Spleen (tissue), 11 donors: ENCODE measurements at regions not wholly inside any gene's neighbourhood (a gene's known extent, or its start where the extent isn't known, plus 50 kb on each side); places are given as distances from the start of the nearest gene placed in this dataset.
A peak's percentile ranks its signal among the peaks of the same experiment; 100 is the strongest.

Experiments
- DNase-seq: peaks from one replicate; pipeline ENCODE4 v3.0.0-alpha.2; 2020
- H3K27ac ChIP-seq, 8 donors: fragments of 200-600 bp; sonication (generic) in 7 of 8; 1 replicate in 4 of 8; 2 replicates in 4 of 8; pipeline versions ENCODE4 v1.5.0 to v1.8.0; 2016 to 2021; ENCODE audit warnings: inconsistent platforms in 4 of 8, mild to moderate bottlenecking in 4 of 8, moderate library complexity in 1 of 8
- H3K27me3 ChIP-seq, 7 donors: fragments of 200-600 bp; sonication (generic) in 6 of 7; replicated peaks in 1 of 7; 1 replicate in 4 of 7; 2 replicates in 3 of 7; pipeline versions ENCODE4 v1.5.0 to v1.8.0; 2016 to 2021; ENCODE audit warnings: inconsistent platforms in 3 of 7, mild to moderate bottlenecking in 1 of 7
- H3K36me3 ChIP-seq, 6 donors: fragments of 200-600 bp; sonication (generic) in 5 of 6; 1 replicate in 4 of 6; 2 replicates in 2 of 6; pipeline versions ENCODE4 v1.5.0 to v1.8.0; 2016 to 2021; ENCODE audit warnings: inconsistent platforms in 2 of 6
- H3K4me1 ChIP-seq, 6 donors: fragments of 200-600 bp; sonication (generic) in 5 of 6; 1 replicate in 3 of 6; 2 replicates in 3 of 6; pipeline versions ENCODE4 v1.5.0 to v1.8.0; 2016 to 2021; ENCODE audit warnings: inconsistent platforms in 3 of 6
- H3K4me3 ChIP-seq, 8 donors: fragments of 200-600 bp; sonication (generic) in 7 of 8; 1 replicate in 4 of 8; 2 replicates in 4 of 8; pipeline versions ENCODE4 v1.5.0 to v1.8.0; 2016 to 2021; ENCODE audit warnings: inconsistent platforms in 4 of 8, mild to moderate bottlenecking in 4 of 8, moderate library complexity in 2 of 8
- H3K9me3 ChIP-seq, 8 donors: fragments of 200-600 bp; sonication (generic) in 7 of 8; 1 replicate in 4 of 8; 2 replicates in 4 of 8; pipeline versions ENCODE4 v1.5.0 to v1.8.0; 2016 to 2021; ENCODE audit warnings: inconsistent platforms in 4 of 8
- CTCF ChIP-seq, 11 experiments: fragments of 200-600 bp in 7 of 11; fragments of 450-650 bp in 4 of 11; sonication (generic) in 4 of 11; IDR thresholded peaks in 8 of 11; conservative IDR thresholded peaks in 3 of 11; 1 replicate in 7 of 11; 2 replicates in 4 of 11; pipeline versions ENCODE4 v1.4.0 to v1.8.0; 2016 to 2021; ENCODE audit warnings: antibody characterized with exemption in 11 of 11, inconsistent platforms in 4 of 11, mild to moderate bottlenecking in 1 of 11
- POLR2A ChIP-seq, 3 donors: fragments of 450-650 bp; IDR thresholded peaks; one replicate each; pipeline ENCODE4 v1.5.1; 2017; ENCODE audit warnings: antibody characterized with exemption in 3 of 3, mild to moderate bottlenecking in 1 of 3
- POLR2AphosphoS5 ChIP-seq, 3 donors: sonication (generic); formaldehyde crosslinking; IDR thresholded peaks; one replicate each; pipeline ENCODE4 v1.5.1; 2017; ENCODE audit warnings: antibody characterized with exemption in 3 of 3
- WGBS, 5 donors: extraction: QIAGEN DNeasy Blood & Tissue Kit in 3 of 5; methylation state at CpG; one replicate each; pipeline versions ENCODE4 v1.1.5 to v1.1.7; 2013 to 2018; 5-methylcytosine and 5-hydroxymethylcytosine counted together
- intact Hi-C: fragments of 100-400 bp; cut with DNase I; formaldehyde crosslinking; loops from one replicate; pipeline ENCODE4 v1.15.0; 2023; ENCODE audit warnings: low total_unique reads
- donor health status: healthy with polysubstance abuse.
- donor health status: DM: no; HTN: no; CAD: no; lungs with moderate emphysema.
- donor health status: DM: no; HTN: no; CAD: no.
- donor health status: Bipolar disorder and iron deficiency.
- donor health status: healthy.
- donor health status: DM: no; HTN: no; CAD: no.
- donor health status: DM: yes; HTN: yes; CAD: no.

GRCh38 chr2:236825989-236826510, 256.4 kb downstream of the ACKR3 start:
- 55 to 63% (median 59%) methylated on average over 6 of the region's 6 CpGs for WGBS, 5 donors
- Histone ChIP-seq H3K4me1 (peaks cover 0 to 43% (median 16%) of the 10 kb centered on the region in 6 donors), H3K4me3 (no peak overlapping the region), H3K9me3 (peaks cover 0 to 10% (median 7%) of the 10 kb centered on the region in 8 donors), H3K27ac (peak overlapping the region in 2 of 8 donors; percentile 9 to 60), H3K36me3 (no peaks in the 10 kb centered on the region), H3K27me3 (no peaks in the 10 kb centered on the region)
- TF ChIP-seq POLR2AphosphoS5 (IDR thresholded peaks at IDR 0.05) (peak in 1 of 3 donors; percentile 22), CTCF (IDR thresholded peaks at IDR 0.05 in 8 of 11, conservative IDR thresholded peaks at IDR 0.05 in 3 of 11) (no peak)
- intact Hi-C loops: no loop called here
- DNase-seq: no peak

GRCh38 chr2:236826606-236827156, 257.1 kb downstream of the ACKR3 start:
- DNase-seq: no peak
- Histone ChIP-seq H3K36me3 (no peaks in the 10 kb centered on the region), H3K4me1 (peaks cover 0 to 43% (median 16%) of the 10 kb centered on the region in 6 donors), H3K9me3 (peaks cover 0 to 7% (median 4%) of the 10 kb centered on the region in 8 donors), H3K4me3 (no peak overlapping the region), H3K27me3 (peaks cover 0 to under 1% (median 0%) of the 10 kb centered on the region in 7 donors), H3K27ac (peak overlapping the region in 2 of 8 donors; percentile 9 to 60)
- intact Hi-C loops: no loop called here
- TF ChIP-seq POLR2AphosphoS5 (IDR thresholded peaks at IDR 0.05): no peak
- TF ChIP-seq POLR2A (IDR thresholded peaks at IDR 0.05): no peak
- TF ChIP-seq CTCF (IDR thresholded peaks at IDR 0.05 in 8 of 11, conservative IDR thresholded peaks at IDR 0.05 in 3 of 11): no peak
- WGBS, 5 donors: 72 to 86% (median 80%) methylated on average over 6 of the region's 6 CpGs

- DNase-seq: no peak
- intact Hi-C loops: no loop called here
- no peak for TF ChIP-seq POLR2AphosphoS5 (IDR thresholded peaks at IDR 0.05)
- TF ChIP-seq POLR2A (IDR thresholded peaks at IDR 0.05): no peak
- TF ChIP-seq CTCF (IDR thresholded peaks at IDR 0.05 in 8 of 11, conservative IDR thresholded peaks at IDR 0.05 in 3 of 11): no peak
- Histone ChIP-seq H3K4me3 (no peak overlapping the region), H3K36me3 (no peaks in the 10 kb centered on the region), H3K4me1 (peaks cover 0 to 43% (median 16%) of the 10 kb centered on the region in 6 donors), H3K27me3 (peaks cover 0 to 12% (median 0%) of the 10 kb centered on the region in 7 donors), H3K27ac (peak overlapping the region in 2 of 8 donors; percentile 22 to 28), H3K9me3 (no peaks in the 10 kb centered on the region)
- WGBS, 5 donors: 58 to 82% (median 80%) methylated on average over 3 of the region's 3 CpGs
Observed at GRCh38 chr2:236827997-236828396, 257.7 kb upstream of the COPS8 start.

GRCh38 chr2:236828820-236829219, 256.9 kb upstream of the COPS8 start:
- TF ChIP-seq CTCF (IDR thresholded peaks at IDR 0.05 in 8 of 11, conservative IDR thresholded peaks at IDR 0.05 in 3 of 11) (no peak), POLR2AphosphoS5 (IDR thresholded peaks at IDR 0.05) (no peak), POLR2A (IDR thresholded peaks at IDR 0.05) (no peak)
- no peak overlapping the region for H3K4me3 ChIP-seq
- H3K36me3 ChIP-seq: no peaks in the 10 kb centered on the region
- no peak overlapping the region for H3K27ac ChIP-seq
- 69 to 88% (median 81%) methylated on average over 2 of the region's 2 CpGs for WGBS, 5 donors
- DNase-seq: no peak
- H3K9me3 ChIP-seq: no peaks in the 10 kb centered on the region
- intact Hi-C loops: no loop called here
- H3K27me3 ChIP-seq: peaks cover 0 to 12% (median 0%) of the 10 kb centered on the region in 7 donors
- peaks cover 0 to 49% (median 16%) of the 10 kb centered on the region in 6 donors for H3K4me1 ChIP-seq
